D721Med (cell line): ENCODE measurements at regions not wholly inside any gene's neighbourhood (a gene's known extent, or its start where the extent isn't known, plus 50 kb on each side); places are given as distances from the start of the nearest gene placed in this dataset.

Source experiments
- DNase-seq: peaks from one replicate; pipeline ENCODE4 v3.0.0; 2011; ENCODE audit warnings: low spot score; ENCODE audit not compliant: insufficient read length
- FAIRE-seq: peaks from 2 replicates; lab custom pipeline; 2011; peaks lifted over from hg19 to GRCh38; lab: Jason Lieb, UNC
- TF ChIP-seq, protein P1 (sequence below): IDR thresholded peaks from 2 replicates; pipeline ENCODE4 v1.5.1; 2012; ENCODE audit warnings: mild to moderate bottlenecking, control low read depth; ENCODE audit not compliant: insufficient read depth; ENCODE audit errors: missing control alignments

DNA sequence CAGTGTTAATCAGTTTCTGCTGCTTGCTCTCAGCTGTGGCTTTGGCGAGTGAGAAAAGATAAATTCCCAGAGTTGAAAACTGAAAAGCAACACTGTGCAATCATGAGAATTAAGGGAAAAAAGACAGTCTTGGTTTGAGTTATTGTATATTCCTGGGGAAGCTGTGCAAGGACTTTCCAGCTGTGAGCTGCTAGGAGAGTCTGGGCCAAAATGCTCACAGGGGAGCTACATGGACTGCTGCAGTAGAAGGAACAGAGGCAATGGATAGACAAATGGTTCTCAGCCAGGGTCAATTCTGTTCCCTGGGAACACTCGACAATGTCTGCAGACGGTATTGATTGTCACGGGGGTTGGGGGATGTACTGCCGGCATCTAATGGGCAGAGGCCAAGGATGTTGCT lies 102.0 kb upstream of the ADAMTS18 start:
- no peak for FAIRE-seq
- DNase-seq, result no peak
- TF ChIP-seq, protein P1, sequence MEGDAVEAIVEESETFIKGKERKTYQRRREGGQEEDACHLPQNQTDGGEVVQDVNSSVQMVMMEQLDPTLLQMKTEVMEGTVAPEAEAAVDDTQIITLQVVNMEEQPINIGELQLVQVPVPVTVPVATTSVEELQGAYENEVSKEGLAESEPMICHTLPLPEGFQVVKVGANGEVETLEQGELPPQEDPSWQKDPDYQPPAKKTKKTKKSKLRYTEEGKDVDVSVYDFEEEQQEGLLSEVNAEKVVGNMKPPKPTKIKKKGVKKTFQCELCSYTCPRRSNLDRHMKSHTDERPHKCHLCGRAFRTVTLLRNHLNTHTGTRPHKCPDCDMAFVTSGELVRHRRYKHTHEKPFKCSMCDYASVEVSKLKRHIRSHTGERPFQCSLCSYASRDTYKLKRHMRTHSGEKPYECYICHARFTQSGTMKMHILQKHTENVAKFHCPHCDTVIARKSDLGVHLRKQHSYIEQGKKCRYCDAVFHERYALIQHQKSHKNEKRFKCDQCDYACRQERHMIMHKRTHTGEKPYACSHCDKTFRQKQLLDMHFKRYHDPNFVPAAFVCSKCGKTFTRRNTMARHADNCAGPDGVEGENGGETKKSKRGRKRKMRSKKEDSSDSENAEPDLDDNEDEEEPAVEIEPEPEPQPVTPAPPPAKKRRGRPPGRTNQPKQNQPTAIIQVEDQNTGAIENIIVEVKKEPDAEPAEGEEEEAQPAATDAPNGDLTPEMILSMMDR, result no peak

DNA sequence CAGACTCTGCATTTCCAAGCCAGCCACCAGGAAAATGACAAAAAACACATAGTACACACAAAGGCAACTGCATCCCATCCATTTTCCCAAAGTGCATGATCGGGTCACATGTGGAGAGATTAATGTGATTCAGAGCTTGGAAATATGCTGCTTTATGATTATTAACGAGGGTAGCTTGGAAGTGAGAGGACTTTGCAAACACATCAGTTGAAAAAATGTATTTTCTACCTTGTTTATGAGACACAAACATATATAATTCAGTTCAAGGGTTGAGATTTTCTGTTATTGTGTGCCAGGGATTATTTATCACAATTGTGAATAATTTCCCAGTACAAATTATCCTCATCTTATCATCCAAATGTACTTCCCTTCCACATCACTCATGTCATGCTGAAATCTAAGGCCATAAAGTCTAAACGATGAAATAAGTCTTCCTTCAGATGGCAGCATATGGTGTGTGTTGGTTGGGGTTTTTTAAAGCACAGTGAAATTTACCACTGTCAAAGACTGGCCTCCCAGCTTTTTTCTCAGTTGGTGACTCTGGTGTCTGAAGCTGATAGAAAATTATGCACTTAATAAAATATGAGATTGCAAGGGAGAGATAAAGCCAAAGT lies 104.7 kb upstream of the ADAMTS18 start:
- DNase-seq, result no peak
- FAIRE-seq, result no peak
- TF ChIP-seq, protein P1, result no peak

GRCh38 chr16:77540646-77541045 lies 105.8 kb upstream of the ADAMTS18 start:
- FAIRE-seq (no peak), DNase-seq (no peak)
- TF ChIP-seq, protein P1, result no peak

DNA sequence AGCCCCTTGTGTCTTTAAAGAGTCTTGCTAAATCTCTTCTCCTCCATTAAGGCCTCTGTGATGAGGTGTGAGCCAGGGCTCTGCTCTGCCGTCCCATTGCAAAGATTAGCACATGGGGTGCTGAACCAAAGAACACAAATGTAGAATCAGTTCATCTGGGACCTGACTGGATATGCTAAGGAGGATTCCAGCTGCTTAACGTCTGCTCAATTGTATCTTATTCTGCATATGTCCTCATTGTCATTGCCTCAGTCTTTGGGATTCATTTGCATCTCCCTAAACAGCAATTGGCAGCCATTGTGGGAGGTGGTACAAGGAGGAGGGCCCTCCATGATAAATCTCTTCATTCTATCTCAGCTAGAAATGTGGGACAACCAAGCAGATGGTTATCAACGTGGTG lies 106.3 kb upstream of the ADAMTS18 start:
- DNase-seq (no peak), FAIRE-seq (no peak)

GRCh38 chr16:77548151-77548550 lies 113.3 kb upstream of the ADAMTS18 start:
- DNase-seq, result no peak
- TF ChIP-seq, protein P1, result no peak
- FAIRE-seq, result no peak

More for the DNA sequence above, 106.3 kb upstream of the ADAMTS18 start:
- TF ChIP-seq, protein P1, result no peak

- TF ChIP-seq, protein P1, result no peak
- no peak for FAIRE-seq
- no peak for DNase-seq
Measured at GRCh38 chr16:77548766-77549165, 113.9 kb upstream of the ADAMTS18 start.

DNA sequence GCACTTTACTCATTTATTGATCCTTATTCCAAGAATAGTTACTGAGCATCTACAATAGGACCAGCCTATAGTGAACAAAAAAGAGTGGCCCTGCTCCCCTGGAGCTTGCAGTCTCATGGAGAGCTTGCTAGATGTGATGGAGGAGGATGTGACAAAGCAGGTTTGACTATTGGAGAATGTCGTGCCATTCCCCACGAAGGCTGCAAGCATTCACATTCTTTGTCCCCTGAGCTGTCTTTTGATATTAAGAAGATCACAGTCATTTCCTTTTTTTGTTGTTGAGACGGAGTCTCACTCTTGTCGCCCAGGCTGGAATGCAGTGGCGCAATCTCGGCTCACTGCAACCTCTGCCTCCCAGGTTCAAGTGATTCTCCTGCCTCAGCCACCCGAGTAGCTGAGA lies 115.0 kb upstream of the ADAMTS18 start:
- TF ChIP-seq, protein P1, result no peak
- FAIRE-seq (no peak), DNase-seq (no peak)
